ENCODE measurements at regions not wholly inside any gene's neighbourhood (a gene's known extent, or its start where the extent isn't known, plus 50 kb on each side); places are given as distances from the start of the nearest gene placed in this dataset.
A peak's percentile ranks its signal among the peaks of the same experiment; 100 is the strongest.
"Not testable (repeated sequence)": the region's sequence is repeated elsewhere in the genome, so short reads cannot be mapped to it uniquely, and the experiment has no call there.

GRCh38 chr17:71502443-71502842 lies 618.4 kb upstream of the SOX9 start:
- Histone ChIP-seq H3K36me3 (ENCODE audit: control insufficient read depth, insufficient read depth, low read length) (no peaks in the 10 kb centered on the region), H3K27me3 (ENCODE audit: control insufficient read depth, insufficient read depth, low read length) (no peaks in the 10 kb centered on the region), H3K4me3 (ENCODE audit: low read depth, low read length) (no peak overlapping the region)
- TF ChIP-seq CTCF (IDR thresholded peaks at IDR 0.05; ENCODE audit: insufficient read depth, low read length, poor library complexity, severe bottlenecking) = no peak
- no peak for DNase-seq (ENCODE audit: low read depth)

- Histone ChIP-seq H3K4me3 (ENCODE audit: low read depth, low read length) (no peak overlapping the region), H3K36me3 (ENCODE audit: control insufficient read depth, insufficient read depth, low read length) (no peaks in the 10 kb centered on the region), H3K27me3 (ENCODE audit: control insufficient read depth, insufficient read depth, low read length) (no peaks in the 10 kb centered on the region)
- DNase-seq (ENCODE audit: low read depth) = no peak
- no peak for TF ChIP-seq CTCF (IDR thresholded peaks at IDR 0.05; ENCODE audit: insufficient read depth, low read length, poor library complexity, severe bottlenecking)
Measured at GRCh38 chr17:71503710-71504465, 616.9 kb upstream of the SOX9 start.

GRCh38 chr17:71505200-71505599 lies 615.6 kb upstream of the SOX9 start:
- H3K36me3 ChIP-seq (ENCODE audit: control insufficient read depth, insufficient read depth, low read length) = no peaks in the 10 kb centered on the region
- TF ChIP-seq CTCF (IDR thresholded peaks at IDR 0.05; ENCODE audit: insufficient read depth, low read length, poor library complexity, severe bottlenecking) = no peak
- H3K27me3 ChIP-seq (ENCODE audit: control insufficient read depth, insufficient read depth, low read length) = no peaks in the 10 kb centered on the region
- peak; percentile 26 for DNase-seq (ENCODE audit: low read depth)
- no peak overlapping the region for H3K4me3 ChIP-seq (ENCODE audit: low read depth, low read length)

GRCh38 chr17:71505981-71506380 lies 614.8 kb upstream of the SOX9 start:
- no peaks in the 10 kb centered on the region for H3K36me3 ChIP-seq (ENCODE audit: control insufficient read depth, insufficient read depth, low read length)
- DNase-seq (ENCODE audit: low read depth) = no peak
- no peaks in the 10 kb centered on the region for H3K27me3 ChIP-seq (ENCODE audit: control insufficient read depth, insufficient read depth, low read length)
- no peak for TF ChIP-seq CTCF (IDR thresholded peaks at IDR 0.05; ENCODE audit: insufficient read depth, low read length, poor library complexity, severe bottlenecking)
- no peak overlapping the region for H3K4me3 ChIP-seq (ENCODE audit: low read depth, low read length)

GRCh38 chr17:71511266-71511995 lies 609.4 kb upstream of the SOX9 start:
- DNase-seq (ENCODE audit: low read depth) = no peak
- no peaks in the 10 kb centered on the region for H3K36me3 ChIP-seq (ENCODE audit: control insufficient read depth, insufficient read depth, low read length)
- no peaks in the 10 kb centered on the region for H3K27me3 ChIP-seq (ENCODE audit: control insufficient read depth, insufficient read depth, low read length)
- no peak for TF ChIP-seq CTCF (IDR thresholded peaks at IDR 0.05; ENCODE audit: insufficient read depth, low read length, poor library complexity, severe bottlenecking)
- H3K4me3 ChIP-seq (ENCODE audit: low read depth, low read length) = no peak overlapping the region

GRCh38 chr17:71513725-71514124 lies 607.1 kb upstream of the SOX9 start:
- not testable (repeated sequence) for DNase-seq (ENCODE audit: low read depth); H3K27me3 ChIP-seq (ENCODE audit: control insufficient read depth, insufficient read depth, low read length); H3K4me3 ChIP-seq (ENCODE audit: low read depth, low read length)

More at GRCh38 chr17:71513725-71514124, 607.1 kb upstream of the SOX9 start:
- H3K36me3 ChIP-seq (ENCODE audit: control insufficient read depth, insufficient read depth, low read length) = not testable (repeated sequence)
